Spleen (tissue), 7 donors: ENCODE measurements at regions not wholly inside any gene's neighbourhood (a gene's known extent, or its start where the extent isn't known, plus 50 kb on each side); places are given as distances from the start of the nearest gene placed in this dataset.

Experiments
- POLR2A ChIP-seq, 3 donors: fragments of 450-650 bp; IDR thresholded peaks; one replicate each; pipeline ENCODE4 v1.5.1; 2017; ENCODE audit warnings: antibody characterized with exemption in 3 of 3, mild to moderate bottlenecking in 1 of 3
- POLR2AphosphoS5 ChIP-seq, 3 donors: sonication (generic); formaldehyde crosslinking; IDR thresholded peaks; one replicate each; pipeline ENCODE4 v1.5.1; 2017; ENCODE audit warnings: antibody characterized with exemption in 3 of 3
- TF ChIP-seq, protein P1 (sequence below), 11 experiments: fragments of 200-600 bp in 7 of 11; fragments of 450-650 bp in 4 of 11; sonication (generic) in 4 of 11; IDR thresholded peaks in 8 of 11; conservative IDR thresholded peaks in 3 of 11; 1 replicate in 7 of 11; 2 replicates in 4 of 11; pipeline versions ENCODE4 v1.4.0 to v1.8.0; 2016 to 2021; ENCODE audit warnings: antibody characterized with exemption in 11 of 11, inconsistent platforms in 4 of 11, mild to moderate bottlenecking in 1 of 11
- donor health status: DM: no; HTN: no; CAD: no; lungs with moderate emphysema.
- donor health status: DM: no; HTN: no; CAD: no.
- donor health status: DM: no; HTN: no; CAD: no.

- TF ChIP-seq, protein P1, sequence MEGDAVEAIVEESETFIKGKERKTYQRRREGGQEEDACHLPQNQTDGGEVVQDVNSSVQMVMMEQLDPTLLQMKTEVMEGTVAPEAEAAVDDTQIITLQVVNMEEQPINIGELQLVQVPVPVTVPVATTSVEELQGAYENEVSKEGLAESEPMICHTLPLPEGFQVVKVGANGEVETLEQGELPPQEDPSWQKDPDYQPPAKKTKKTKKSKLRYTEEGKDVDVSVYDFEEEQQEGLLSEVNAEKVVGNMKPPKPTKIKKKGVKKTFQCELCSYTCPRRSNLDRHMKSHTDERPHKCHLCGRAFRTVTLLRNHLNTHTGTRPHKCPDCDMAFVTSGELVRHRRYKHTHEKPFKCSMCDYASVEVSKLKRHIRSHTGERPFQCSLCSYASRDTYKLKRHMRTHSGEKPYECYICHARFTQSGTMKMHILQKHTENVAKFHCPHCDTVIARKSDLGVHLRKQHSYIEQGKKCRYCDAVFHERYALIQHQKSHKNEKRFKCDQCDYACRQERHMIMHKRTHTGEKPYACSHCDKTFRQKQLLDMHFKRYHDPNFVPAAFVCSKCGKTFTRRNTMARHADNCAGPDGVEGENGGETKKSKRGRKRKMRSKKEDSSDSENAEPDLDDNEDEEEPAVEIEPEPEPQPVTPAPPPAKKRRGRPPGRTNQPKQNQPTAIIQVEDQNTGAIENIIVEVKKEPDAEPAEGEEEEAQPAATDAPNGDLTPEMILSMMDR (IDR thresholded peaks at IDR 0.05 in 8 of 11, conservative IDR thresholded peaks at IDR 0.05 in 3 of 11), result no peak
- TF ChIP-seq POLR2A (IDR thresholded peaks at IDR 0.05) (no peak), POLR2AphosphoS5 (IDR thresholded peaks at IDR 0.05) (no peak)
Observed at GRCh38 chr7:96784597-96784996, 75.0 kb upstream of the SEM1 start.
